ENCODE measurements at regions not wholly inside any gene's neighbourhood (a gene's known extent, or its start where the extent isn't known, plus 50 kb on each side); places are given as distances from the start of the nearest gene placed in this dataset.
A peak's percentile ranks its signal among the peaks of the same experiment; 100 is the strongest.

- DNase-seq (no peak), ATAC-seq (ENCODE audit: low FRiP score in 2 of 2) (no peak)
- no peaks in the 10 kb centered on the region for H3K36me3 ChIP-seq
- no peak overlapping the region for H3K27ac ChIP-seq
- no peaks in the 10 kb centered on the region for H3K27me3 ChIP-seq
- H3K9me3 ChIP-seq, result no peaks in the 10 kb centered on the region
- no peaks in the 10 kb centered on the region for H3K4me1 ChIP-seq
- no peak overlapping the region for H3K4me3 ChIP-seq
- TF ChIP-seq CTCF (IDR thresholded peaks at IDR 0.05) (no peak), POLR2AphosphoS5 (IDR thresholded peaks at IDR 0.05) (no peak), POLR2A (IDR thresholded peaks at IDR 0.05) (no peak), EP300 (IDR thresholded peaks at IDR 0.05) (no peak)
- 74 to 78% methylated on average over 3 of the region's 3 CpGs for WGBS, 2 donors
Measured at GRCh38 chr3:88280326-88280725, 130.6 kb downstream of the C3orf38 start.

DNA sequence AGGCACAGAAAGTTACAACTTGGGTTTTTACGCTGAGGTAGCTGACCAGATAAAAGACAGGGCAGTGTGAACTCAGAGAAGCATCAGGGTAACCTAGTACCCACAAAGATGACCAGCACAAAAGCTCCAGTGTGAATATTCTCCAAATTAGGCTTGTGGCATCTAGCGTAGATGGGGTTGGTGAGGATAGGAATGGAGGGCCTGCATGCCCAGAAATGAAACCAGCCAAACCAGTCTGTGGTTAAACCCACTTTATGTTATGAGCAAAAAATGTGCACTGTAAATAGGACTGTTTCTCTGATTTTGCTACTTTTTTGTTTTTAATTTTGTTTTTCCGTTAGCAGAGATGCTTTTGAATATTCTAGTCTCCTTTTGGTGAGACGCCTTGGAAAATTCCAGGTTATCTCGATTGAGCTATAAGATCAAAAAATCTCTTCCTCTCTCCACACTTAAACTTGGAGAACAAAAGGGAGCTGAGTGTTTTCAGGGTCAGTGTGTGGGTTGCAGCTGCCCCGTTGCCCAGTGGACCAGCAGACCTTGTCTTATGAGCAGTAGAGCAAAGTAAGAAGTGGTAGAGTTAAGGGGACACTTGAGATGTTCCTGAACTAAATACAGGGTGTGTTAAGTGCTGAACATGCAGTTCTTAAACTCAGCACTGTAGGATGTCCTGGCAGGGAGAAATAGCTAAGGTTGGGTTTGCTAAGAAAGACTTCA lies 132.9 kb downstream of the C3orf38 start:
- 69 to 73% methylated on average over 6 of the region's 6 CpGs for WGBS, 2 donors
- Histone ChIP-seq H3K4me3 (no peak overlapping the region), H3K27me3 (no peaks in the 10 kb centered on the region), H3K4me1 (no peaks in the 10 kb centered on the region), H3K27ac (no peak overlapping the region), H3K9me3 (no peaks in the 10 kb centered on the region), H3K36me3 (no peaks in the 10 kb centered on the region)
- peak in 1 of 2 donors; percentile 64 for DNase-seq
- peak; percentile 56 to 95 for ATAC-seq (ENCODE audit: low FRiP score in 2 of 2)
- TF ChIP-seq CTCF (IDR thresholded peaks at IDR 0.05) (peak in 1 of 6 experiments; percentile 6), POLR2A (IDR thresholded peaks at IDR 0.05) (no peak), EP300 (IDR thresholded peaks at IDR 0.05) (peak in 1 of 4 donors; percentile 42), POLR2AphosphoS5 (IDR thresholded peaks at IDR 0.05) (no peak)

DNA sequence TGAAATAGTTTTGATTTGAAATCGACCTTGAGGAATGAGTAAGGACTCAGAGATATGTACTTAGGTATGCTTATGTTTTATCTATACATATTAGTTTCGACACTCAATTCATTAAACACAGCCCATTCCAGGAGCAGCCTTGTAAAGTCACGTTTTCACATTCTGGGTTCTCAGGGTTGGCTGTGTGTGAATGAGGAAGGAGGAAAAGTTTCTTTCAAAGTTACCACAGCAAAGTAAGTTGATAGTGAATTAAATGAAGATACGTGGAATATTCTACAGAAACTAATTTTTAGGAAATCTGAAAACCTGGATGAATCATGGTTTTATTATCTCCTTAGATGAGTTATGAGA lies 133.5 kb downstream of the C3orf38 start:
- DNase-seq (no peak), ATAC-seq (ENCODE audit: low FRiP score in 2 of 2) (no peak)
- Histone ChIP-seq H3K4me1 (no peaks in the 10 kb centered on the region), H3K9me3 (no peaks in the 10 kb centered on the region), H3K36me3 (no peaks in the 10 kb centered on the region), H3K4me3 (no peak overlapping the region), H3K27me3 (no peaks in the 10 kb centered on the region), H3K27ac (no peak overlapping the region)
- TF ChIP-seq CTCF (IDR thresholded peaks at IDR 0.05) (peak in 1 of 6 experiments; percentile 2), EP300 (IDR thresholded peaks at IDR 0.05) (no peak)
- WGBS, 2 donors, result 47 to 64% methylated on average over 4 of the region's 4 CpGs

DNA sequence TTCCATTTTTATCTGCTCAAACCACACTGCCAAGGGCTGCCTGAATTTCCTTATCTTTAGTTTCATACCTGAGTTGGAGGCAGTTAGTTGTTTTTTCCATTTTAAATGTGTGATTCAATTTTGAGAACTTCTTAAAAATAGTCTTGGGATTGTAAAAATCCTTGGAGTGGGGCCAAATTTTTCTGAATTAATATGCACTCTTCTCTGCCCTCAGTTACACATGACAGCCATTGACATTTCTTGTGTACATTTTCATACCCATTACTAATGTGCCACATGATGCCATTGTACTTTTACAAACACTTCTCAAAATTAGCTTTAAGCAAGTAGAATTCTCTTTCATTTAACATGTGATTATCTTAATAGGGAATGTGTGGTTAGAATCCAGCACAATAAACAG lies 141.7 kb downstream of the C3orf38 start:
- Histone ChIP-seq H3K27ac (no peak overlapping the region), H3K4me3 (no peak overlapping the region), H3K4me1 (no peaks in the 10 kb centered on the region), H3K36me3 (no peaks in the 10 kb centered on the region), H3K27me3 (no peaks in the 10 kb centered on the region), H3K9me3 (no peaks in the 10 kb centered on the region)
- no peak for TF ChIP-seq POLR2AphosphoS5 (IDR thresholded peaks at IDR 0.05)
- no peak for TF ChIP-seq EP300 (IDR thresholded peaks at IDR 0.05)
- TF ChIP-seq POLR2A (IDR thresholded peaks at IDR 0.05), result no peak
- no peak for TF ChIP-seq CTCF (IDR thresholded peaks at IDR 0.05)
- ATAC-seq (ENCODE audit: low FRiP score in 2 of 2) (no peak), DNase-seq (no peak)

GRCh38 chr3:88298189-88298588 lies 148.4 kb downstream of the C3orf38 start:
- TF ChIP-seq POLR2A (IDR thresholded peaks at IDR 0.05) (no peak), CTCF (IDR thresholded peaks at IDR 0.05) (no peak), POLR2AphosphoS5 (IDR thresholded peaks at IDR 0.05) (no peak), EP300 (IDR thresholded peaks at IDR 0.05) (no peak)
- Histone ChIP-seq H3K4me1 (no peaks in the 10 kb centered on the region), H3K27me3 (no peaks in the 10 kb centered on the region), H3K27ac (no peak overlapping the region), H3K4me3 (no peak overlapping the region), H3K36me3 (no peaks in the 10 kb centered on the region), H3K9me3 (no peaks in the 10 kb centered on the region)
- ATAC-seq (ENCODE audit: low FRiP score in 2 of 2) (no peak), DNase-seq (no peak)
- 40% methylated on average over 3 of the region's 3 CpGs for whole genome bisulfite sequencing, 2 donors

Measured in upper lobe of left lung (tissue), 6 donors.